DND-41 (cell line): ENCODE measurements at regions not wholly inside any gene's neighbourhood (a gene's known extent, or its start where the extent isn't known, plus 50 kb on each side); places are given as distances from the start of the nearest gene placed in this dataset.

ENCODE experiments used
- CTCF ChIP-seq: IDR thresholded peaks from 2 replicates; pipeline ENCODE4 v1.5.1; 2012; ENCODE audit warnings: borderline replicate concordance, low read length, moderate library complexity, mild to moderate bottlenecking; ENCODE audit not compliant: poor library complexity, severe bottlenecking; ENCODE audit errors: extremely low read depth
- EZH2 ChIP-seq: IDR thresholded peaks from 3 replicates; pipeline ENCODE4 v1.6.1; 2012; ENCODE audit warnings: borderline replicate concordance, low read depth, mild to moderate bottlenecking, moderate library complexity, low read length, inconsistent platforms; ENCODE audit not compliant: severe bottlenecking

DNA sequence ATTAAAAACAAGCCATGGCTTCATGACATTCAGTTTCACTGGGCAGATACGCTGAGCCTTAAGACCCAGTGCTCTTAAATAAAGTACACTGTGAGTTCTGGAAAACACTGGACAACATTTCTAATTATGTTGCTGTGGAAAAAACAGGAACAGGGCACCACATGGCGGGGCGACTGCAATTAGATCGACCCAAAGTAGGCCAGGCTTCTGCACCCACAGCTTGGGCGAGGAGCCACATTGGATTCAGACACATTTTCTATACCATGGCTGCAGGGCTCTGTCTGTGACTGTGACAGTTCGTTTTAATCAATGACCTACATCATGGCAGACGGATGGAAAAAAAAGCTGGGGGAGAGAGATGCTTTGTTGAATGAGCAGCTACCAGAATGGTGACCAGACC is 227.2 kb upstream of the HS6ST1 start:
- TF ChIP-seq CTCF (no peak), EZH2 (no peak)
